ENCODE measurements at regions not wholly inside any gene's neighbourhood (a gene's known extent, or its start where the extent isn't known, plus 50 kb on each side); places are given as distances from the start of the nearest gene placed in this dataset.

DNA sequence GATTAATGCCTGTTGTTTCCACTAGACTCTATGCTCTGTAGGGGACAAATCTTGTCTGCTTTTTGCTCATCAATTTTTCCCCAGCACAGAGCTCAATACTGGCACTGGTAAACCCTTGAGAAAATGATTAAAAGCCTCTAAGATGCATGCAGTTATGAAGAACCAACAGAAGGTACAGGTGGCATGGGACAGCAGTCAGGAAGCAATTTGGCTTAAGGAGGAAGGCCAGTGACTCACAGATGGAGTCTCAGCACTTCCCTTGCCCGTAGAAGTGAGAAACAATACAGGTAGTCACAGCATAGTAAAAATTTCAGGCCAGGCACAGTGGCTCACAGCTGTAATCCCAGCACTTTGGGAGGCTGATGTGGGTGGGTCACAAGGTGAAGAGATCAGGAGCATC lies 504.7 kb upstream of the RBFOX1 start:
- Histone ChIP-seq H4K20me1 (ENCODE audit: low read length) (no peaks in the 10 kb centered on the region), H3K9me2 (replicated peaks; ENCODE audit: low read length) (no peaks in the 10 kb centered on the region), H3K4me3 (ENCODE audit: low read length) (no peak overlapping the region), H3K9me3 (ENCODE audit: low read length) (no peaks in the 10 kb centered on the region), H3K36me3 (ENCODE audit: low read depth, low read length) (no peaks in the 10 kb centered on the region), H3F3A (ENCODE audit: low read length, unreplicated experiment) (no peaks in the 10 kb centered on the region), H3K27ac (ENCODE audit: low read length) (no peak overlapping the region), H3K9ac (ENCODE audit: low read length) (no peak overlapping the region), H3K27me3 (ENCODE audit: low read length) (no peaks in the 10 kb centered on the region), H3K4me2 (ENCODE audit: low read length) (no peak overlapping the region), H3K4me1 (ENCODE audit: insufficient read depth, low read length) (no peaks in the 10 kb centered on the region), H3K79me2 (ENCODE audit: low read length) (no peaks in the 10 kb centered on the region), H2AFZ (ENCODE audit: low read length) (no peak overlapping the region)
- no peak for DNase-seq
- intact Hi-C loops (cut with micrococcal nuclease) = no loop called here
- BruUV-seq (replicated peaks) = no TSS peak
- POLR2A ChIA-PET (ENCODE audit: unreplicated experiment) = no interaction called here
- ATAC-seq = no peak
- CTCF ChIA-PET = no interaction called here
- TF ChIP-seq, protein P1, sequence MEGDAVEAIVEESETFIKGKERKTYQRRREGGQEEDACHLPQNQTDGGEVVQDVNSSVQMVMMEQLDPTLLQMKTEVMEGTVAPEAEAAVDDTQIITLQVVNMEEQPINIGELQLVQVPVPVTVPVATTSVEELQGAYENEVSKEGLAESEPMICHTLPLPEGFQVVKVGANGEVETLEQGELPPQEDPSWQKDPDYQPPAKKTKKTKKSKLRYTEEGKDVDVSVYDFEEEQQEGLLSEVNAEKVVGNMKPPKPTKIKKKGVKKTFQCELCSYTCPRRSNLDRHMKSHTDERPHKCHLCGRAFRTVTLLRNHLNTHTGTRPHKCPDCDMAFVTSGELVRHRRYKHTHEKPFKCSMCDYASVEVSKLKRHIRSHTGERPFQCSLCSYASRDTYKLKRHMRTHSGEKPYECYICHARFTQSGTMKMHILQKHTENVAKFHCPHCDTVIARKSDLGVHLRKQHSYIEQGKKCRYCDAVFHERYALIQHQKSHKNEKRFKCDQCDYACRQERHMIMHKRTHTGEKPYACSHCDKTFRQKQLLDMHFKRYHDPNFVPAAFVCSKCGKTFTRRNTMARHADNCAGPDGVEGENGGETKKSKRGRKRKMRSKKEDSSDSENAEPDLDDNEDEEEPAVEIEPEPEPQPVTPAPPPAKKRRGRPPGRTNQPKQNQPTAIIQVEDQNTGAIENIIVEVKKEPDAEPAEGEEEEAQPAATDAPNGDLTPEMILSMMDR (conservative IDR thresholded peaks at IDR 0.05; ENCODE audit: low read depth, low read length) = no peak
- TF ChIP-seq EZH2 (IDR thresholded peaks at IDR 0.05; ENCODE audit: low read length, unreplicated experiment) = no peak
- no peak for TF ChIP-seq EZH2phosphoT487 (IDR thresholded peaks at IDR 0.05; ENCODE audit: borderline replicate concordance, low read length)

DNA sequence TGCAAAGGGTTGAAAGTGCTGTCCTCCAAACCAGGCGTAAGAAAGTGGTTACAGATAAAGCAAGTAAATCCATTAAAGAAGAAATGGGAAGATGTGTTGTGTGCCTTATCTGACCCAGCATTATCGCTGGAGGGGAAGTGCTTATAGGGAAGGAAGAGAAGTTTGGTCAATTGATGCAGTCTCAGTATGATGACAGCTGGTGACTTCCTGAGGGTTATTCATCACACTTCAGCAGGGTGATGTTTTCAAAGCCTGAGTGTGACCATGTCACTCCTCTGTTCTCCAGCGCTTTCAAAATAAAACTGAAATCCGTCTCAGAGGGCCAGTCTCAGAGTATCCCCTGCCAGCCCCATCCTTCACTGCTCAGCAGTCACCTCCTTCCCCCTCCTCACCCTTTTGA lies 505.4 kb upstream of the RBFOX1 start:
- Histone ChIP-seq H3K4me2 (ENCODE audit: low read length) (no peak overlapping the region), H4K20me1 (ENCODE audit: low read length) (no peaks in the 10 kb centered on the region), H3K79me2 (ENCODE audit: low read length) (no peaks in the 10 kb centered on the region), H3K4me3 (ENCODE audit: low read length) (no peak overlapping the region), H3K9me3 (ENCODE audit: low read length) (no peaks in the 10 kb centered on the region), H3K9me2 (replicated peaks; ENCODE audit: low read length) (no peaks in the 10 kb centered on the region), H3F3A (ENCODE audit: low read length, unreplicated experiment) (no peaks in the 10 kb centered on the region), H3K4me1 (ENCODE audit: insufficient read depth, low read length) (no peaks in the 10 kb centered on the region), H2AFZ (ENCODE audit: low read length) (no peak overlapping the region), H3K27ac (ENCODE audit: low read length) (no peak overlapping the region), H3K9ac (ENCODE audit: low read length) (no peak overlapping the region), H3K36me3 (ENCODE audit: low read depth, low read length) (no peaks in the 10 kb centered on the region), H3K27me3 (ENCODE audit: low read length) (no peaks in the 10 kb centered on the region)
- intact Hi-C loops (cut with micrococcal nuclease) = no loop called here
- no peak for TF ChIP-seq EZH2 (IDR thresholded peaks at IDR 0.05; ENCODE audit: low read length, unreplicated experiment)
- TF ChIP-seq, protein P1 (conservative IDR thresholded peaks at IDR 0.05; ENCODE audit: low read depth, low read length) = no peak
- TF ChIP-seq EZH2phosphoT487 (IDR thresholded peaks at IDR 0.05; ENCODE audit: borderline replicate concordance, low read length) = no peak
- CTCF ChIA-PET = no interaction called here
- POLR2A ChIA-PET (ENCODE audit: unreplicated experiment) = no interaction called here
- DNase-seq (no peak), ATAC-seq (no peak)
- BruUV-seq (replicated peaks) = no TSS peak

DNA sequence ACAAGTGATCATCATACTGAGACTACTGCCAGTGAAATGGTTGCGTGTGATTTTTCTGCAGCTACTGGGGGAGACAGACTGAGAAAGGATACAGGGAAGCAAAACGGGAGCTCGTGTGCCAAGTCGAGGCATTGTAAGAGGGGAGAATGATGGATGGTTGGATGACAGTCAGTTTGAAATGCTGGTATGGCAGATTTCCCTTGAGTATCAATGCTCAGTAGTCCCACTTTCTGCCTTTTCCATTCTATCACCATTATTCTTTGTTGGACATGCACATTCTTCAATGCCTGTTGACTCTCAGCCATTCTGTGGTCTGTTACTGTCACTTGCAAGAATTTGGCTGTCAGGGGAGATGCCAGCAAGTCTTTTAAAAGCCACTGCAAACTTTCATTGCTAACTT lies 510.6 kb upstream of the RBFOX1 start:
- no peaks in the 10 kb centered on the region for H3K4me1 ChIP-seq (ENCODE audit: insufficient read depth, low read length)
- POLR2A ChIA-PET (ENCODE audit: unreplicated experiment) = no interaction called here

More for the DNA sequence above, 510.6 kb upstream of the RBFOX1 start:
- H3K4me2 ChIP-seq (ENCODE audit: low read length) = no peak overlapping the region
- no peaks in the 10 kb centered on the region for H4K20me1 ChIP-seq (ENCODE audit: low read length)
- H3K9me2 ChIP-seq (replicated peaks; ENCODE audit: low read length) = no peaks in the 10 kb centered on the region
- DNase-seq (no peak), ATAC-seq (no peak)
- no peaks in the 10 kb centered on the region for H3K36me3 ChIP-seq (ENCODE audit: low read depth, low read length)
- no peaks in the 10 kb centered on the region for H3F3A ChIP-seq (ENCODE audit: low read length, unreplicated experiment)
- no peaks in the 10 kb centered on the region for H3K27me3 ChIP-seq (ENCODE audit: low read length)
- intact Hi-C loops (cut with micrococcal nuclease) = no loop called here
- H3K4me3 ChIP-seq (ENCODE audit: low read length) = no peak overlapping the region
- H3K27ac ChIP-seq (ENCODE audit: low read length) = no peak overlapping the region
- no peak overlapping the region for H2AFZ ChIP-seq (ENCODE audit: low read length)
- H3K9ac ChIP-seq (ENCODE audit: low read length) = no peak overlapping the region
- TF ChIP-seq EZH2phosphoT487 (IDR thresholded peaks at IDR 0.05; ENCODE audit: borderline replicate concordance, low read length) = no peak
- TF ChIP-seq, protein P1 (conservative IDR thresholded peaks at IDR 0.05; ENCODE audit: low read depth, low read length) = no peak
- H3K79me2 ChIP-seq (ENCODE audit: low read length) = no peaks in the 10 kb centered on the region
- H3K9me3 ChIP-seq (ENCODE audit: low read length) = no peaks in the 10 kb centered on the region
- no TSS peak for BruUV-seq (replicated peaks)
- CTCF ChIA-PET = no interaction called here
